Suppressor macrophage treated with lipopolysaccharide for 1 hour (primary cell): ENCODE measurements at regions not wholly inside any gene's neighbourhood (a gene's known extent, or its start where the extent isn't known, plus 50 kb on each side); places are given as distances from the start of the nearest gene placed in this dataset.
"Not testable (repeated sequence)": the region's sequence is repeated elsewhere in the genome, so short reads cannot be mapped to it uniquely, and the experiment has no call there.

Experiments used
- DNase-seq, 3 donors: peaks; one replicate each; pipeline ENCODE4 v3.0.0-alpha.2; 2020 to 2022

- no peak for DNase-seq
Observed at GRCh38 chr16:75780669-75781068, 54.4 kb upstream of the CPHXL start.

- no peak for DNase-seq
Observed at GRCh38 chr16:75781683-75782343, 55.5 kb upstream of the CPHXL start.

GRCh38 chr16:75787440-75787839 lies 61.1 kb upstream of the CPHXL start:
- DNase-seq, result no peak

- peak; percentile 70 to 81 (median 76) for DNase-seq
Observed at GRCh38 chr16:75789237-75789636, 62.9 kb upstream of the CPHXL start.

- DNase-seq, result no peak
Observed at GRCh38 chr16:75792771-75793492, 66.6 kb upstream of the CPHXL start.

GRCh38 chr16:75793641-75794040 lies 67.4 kb upstream of the CPHXL start:
- DNase-seq, result no peak

- DNase-seq, result peak; percentile 51 to 88 (median 85)
Observed at GRCh38 chr16:75794426-75794825, 68.1 kb upstream of the CPHXL start.

GRCh38 chr16:75798714-75799113 lies 72.4 kb upstream of the CPHXL start:
- DNase-seq, result no peak

GRCh38 chr16:75801307-75801706 lies 75.0 kb upstream of the CPHXL start:
- no peak for DNase-seq

- DNase-seq, result no peak
Observed at GRCh38 chr16:75803753-75804152, 77.5 kb upstream of the CPHXL start.

GRCh38 chr16:75804368-75804767 lies 78.1 kb upstream of the CPHXL start:
- DNase-seq, result no peak

- DNase-seq, result no peak
Observed at GRCh38 chr16:75805946-75806345, 79.7 kb upstream of the CPHXL start.

- no peak for DNase-seq
Observed at GRCh38 chr16:75806487-75806886, 80.2 kb upstream of the CPHXL start.

GRCh38 chr16:75810342-75810741 lies 84.1 kb upstream of the CPHXL start:
- DNase-seq, result no peak

GRCh38 chr16:75811020-75811634 lies 84.8 kb upstream of the CPHXL start:
- no peak for DNase-seq

- DNase-seq, result no peak
Observed at GRCh38 chr16:75818491-75818890, 92.2 kb upstream of the CPHXL start.

- no peak for DNase-seq
Observed at GRCh38 chr16:75820672-75821071, 94.4 kb upstream of the CPHXL start.

- no peak for DNase-seq
Observed at GRCh38 chr16:75821117-75821516, 94.8 kb upstream of the CPHXL start.

GRCh38 chr16:75825750-75826149 lies 99.5 kb upstream of the CPHXL start:
- DNase-seq, result not testable (repeated sequence)

- not testable (repeated sequence) for DNase-seq
Observed at GRCh38 chr16:75827372-75828038, 101.2 kb upstream of the CPHXL start.

GRCh38 chr16:75833385-75833784 lies 107.1 kb upstream of the CPHXL start:
- DNase-seq, result not testable (repeated sequence)

GRCh38 chr16:75836347-75837010 lies 110.2 kb upstream of the CPHXL start:
- DNase-seq, result no peak

- DNase-seq, result no peak
Observed at GRCh38 chr16:75837264-75837663, 111.0 kb upstream of the CPHXL start.
